H1 (cell line): ENCODE measurements at regions not wholly inside any gene's neighbourhood (a gene's known extent, or its start where the extent isn't known, plus 50 kb on each side); places are given as distances from the start of the nearest gene placed in this dataset.
A peak's percentile ranks its signal among the peaks of the same experiment; 100 is the strongest.

Experiments used
- CTCF ChIA-PET: fragments of 300-600 bp; sonication (Branson Sonifier 250); formaldehyde crosslinking; loops from one replicate; lab custom pipeline; 2021; ENCODE audit not compliant: partially characterized antibody; lab: Charles Lee
- POLR2A ChIA-PET: fragments of 300-600 bp; sonication (Branson Sonifier 250); formaldehyde crosslinking; loops from one replicate; lab custom pipeline; 2021; ENCODE audit warnings: inconsistent platforms; ENCODE audit not compliant: partially characterized antibody; lab: Charles Lee
- DNase-seq, 2 experiments: peaks; one replicate each; pipeline versions ENCODE4 v3.0.0 to v3.0.0-alpha.2; 2010 to 2022; ENCODE audit warnings: low spot score in 2 of 2, low read depth in 1 of 2, mixed read lengths in 1 of 2
- FAIRE-seq: peaks from 2 replicates; lab custom pipeline; 2011; peaks lifted over from hg19 to GRCh38; lab: Jason Lieb, UNC
- H2AFZ ChIP-seq: 2 replicates; pipeline ENCODE4 v1.8.1; 2012; ENCODE audit warnings: low read length, inconsistent platforms
- H2AK5ac ChIP-seq: 2 replicates; pipeline ENCODE4 v1.6.1; 2013; ENCODE audit warnings: low read depth, low read length
- H2BK120ac ChIP-seq: replicated peaks from 2 replicates; pipeline ENCODE3; 2013; ENCODE audit warnings: low read depth, low read length, inconsistent platforms
- H2BK12ac ChIP-seq: 2 replicates; pipeline ENCODE4 v1.6.1; 2013; ENCODE audit warnings: low read depth, low read length
- H2BK15ac ChIP-seq: 2 replicates; pipeline ENCODE4 v1.6.1; 2013; ENCODE audit warnings: low read length
- H2BK20ac ChIP-seq: 2 replicates; pipeline ENCODE4 v1.6.1; 2013; ENCODE audit warnings: low read length
- H2BK5ac ChIP-seq: 2 replicates; pipeline ENCODE4 v1.6.1; 2013; ENCODE audit warnings: low read depth, low read length
- H3K14ac ChIP-seq: 2 replicates; pipeline ENCODE4 v1.6.1; 2013; ENCODE audit warnings: inconsistent platforms; ENCODE audit not compliant: insufficient read length
- H3K18ac ChIP-seq: 2 replicates; pipeline ENCODE4 v1.6.1; 2013; ENCODE audit warnings: low read length; ENCODE audit errors: extremely low read depth
- H3K23ac ChIP-seq: 2 replicates; pipeline ENCODE4 v1.6.1; 2013; ENCODE audit warnings: inconsistent platforms; ENCODE audit not compliant: insufficient read length
- H3K23me2 ChIP-seq: 2 replicates; pipeline ENCODE4 v1.6.1; 2013; ENCODE audit warnings: low read depth, low read length
- H3K27ac ChIP-seq: 2 replicates; pipeline ENCODE4 v1.6.1; 2011; ENCODE audit warnings: low read depth, low read length, inconsistent platforms
- H3K27me3 ChIP-seq, 4 experiments: replicated peaks in 1 of 4; 1 replicate in 1 of 4; 2 replicates in 3 of 4; pipeline versions ENCODE4 v1.6.1 to v1.8.1; 2011 to 2013; ENCODE audit warnings: low read length in 3 of 4, mild to moderate bottlenecking in 3 of 4, inconsistent platforms in 2 of 4, mixed read lengths in 2 of 4, moderate library complexity in 1 of 4; ENCODE audit not compliant: control insufficient read depth in 3 of 4, insufficient read depth in 3 of 4; ENCODE audit errors: extremely low read depth in 1 of 4
- H3K36me3 ChIP-seq, 4 experiments: 2 replicates each; pipeline versions ENCODE4 v1.6.1 to v1.8.1; 2011 to 2013; ENCODE audit warnings: mild to moderate bottlenecking in 4 of 4, low read length in 3 of 4, moderate library complexity in 2 of 4, control low read depth in 1 of 4, inconsistent platforms in 1 of 4; ENCODE audit not compliant: insufficient read depth in 4 of 4, control insufficient read depth in 2 of 4
- H3K4ac ChIP-seq: replicated peaks from 2 replicates; pipeline ENCODE3; 2013; ENCODE audit warnings: low read length, low read depth, mixed read lengths, inconsistent platforms; ENCODE audit not compliant: insufficient read length
- H3K4me1 ChIP-seq, 4 experiments: replicated peaks in 1 of 4; 1 replicate in 1 of 4; 2 replicates in 3 of 4; pipeline versions ENCODE4 v1.6.1 to v1.8.1; 2011 to 2013; ENCODE audit warnings: low read length in 3 of 4, inconsistent platforms in 2 of 4, mixed read lengths in 1 of 4; ENCODE audit not compliant: insufficient read depth in 4 of 4, control insufficient read depth in 3 of 4
- H3K4me2 ChIP-seq, 2 experiments: 2 replicates each; pipeline versions ENCODE4 v1.6.1 to v1.8.1; 2011 to 2013; ENCODE audit warnings: low read depth in 2 of 2, low read length in 2 of 2, control low read depth in 1 of 2, inconsistent platforms in 1 of 2, mild to moderate bottlenecking in 1 of 2; ENCODE audit not compliant: insufficient read depth in 1 of 2
- H3K4me3 ChIP-seq, 4 experiments: fragments of 200-600, 300-600 bp in 1 of 4; sonication (generic), shearing (Covaris generic), sonication (Bioruptor Twin) in 1 of 4; 2 replicates each; pipeline versions ENCODE4 v1.5.1 to v1.8.1; 2011 to 2016; ENCODE audit warnings: low read length in 4 of 4, low read depth in 3 of 4, control low read depth in 2 of 4, inconsistent platforms in 2 of 4, mild to moderate bottlenecking in 2 of 4, mixed read lengths in 1 of 4, moderate library complexity in 1 of 4; ENCODE audit not compliant: insufficient read depth in 2 of 4; ENCODE audit errors: extremely low read depth in 1 of 4
- H3K56ac ChIP-seq: replicated peaks from 2 replicates; pipeline ENCODE3; 2013; ENCODE audit warnings: low read depth, mild to moderate bottlenecking, mixed read lengths, low read length, inconsistent platforms; ENCODE audit not compliant: insufficient read length
- H3K79me1 ChIP-seq: 2 replicates; pipeline ENCODE4 v1.6.1; 2013; ENCODE audit warnings: low read depth, low read length, control low read depth
- H3K79me2 ChIP-seq, 2 experiments: 2 replicates each; pipeline versions ENCODE4 v1.6.1 to v1.8.1; 2012 to 2013; ENCODE audit warnings: low read length in 2 of 2, mild to moderate bottlenecking in 2 of 2, inconsistent platforms in 1 of 2; ENCODE audit not compliant: insufficient read depth in 2 of 2, control insufficient read depth in 1 of 2
- H3K9ac ChIP-seq, 4 experiments: replicated peaks in 1 of 4; 1 replicate in 1 of 4; 2 replicates in 3 of 4; pipeline versions ENCODE4 v1.6.1 to v1.8.1; 2011 to 2013; ENCODE audit warnings: low read depth in 3 of 4, low read length in 3 of 4, control low read depth in 2 of 4, mild to moderate bottlenecking in 2 of 4, moderate library complexity in 2 of 4, inconsistent platforms in 1 of 4; ENCODE audit errors: extremely low read depth in 1 of 4
- H3K9me3 ChIP-seq, 2 experiments: 2 replicates each; pipeline versions ENCODE4 v1.6.1 to v1.8.1; 2012 to 2013; ENCODE audit warnings: mild to moderate bottlenecking in 2 of 2, moderate library complexity in 2 of 2, control low read depth in 1 of 2, inconsistent platforms in 1 of 2, low read depth in 1 of 2, low read length in 1 of 2, mixed read lengths in 1 of 2; ENCODE audit not compliant: insufficient read depth in 2 of 2
- H4K20me1 ChIP-seq, 2 experiments: replicated peaks in 1 of 2; 2 replicates each; pipeline versions ENCODE3 to v1.8.1; 2011 to 2013; ENCODE audit warnings: inconsistent platforms in 2 of 2, low read length in 2 of 2, mild to moderate bottlenecking in 1 of 2; ENCODE audit not compliant: insufficient read depth in 2 of 2, control insufficient read depth in 1 of 2
- H4K5ac ChIP-seq: 2 replicates; pipeline ENCODE4 v1.6.1; 2013; ENCODE audit warnings: low read length, low read depth, mixed read lengths, inconsistent platforms; ENCODE audit not compliant: insufficient read length
- H4K8ac ChIP-seq: 2 replicates; pipeline ENCODE4 v1.8.0; 2013; ENCODE audit warnings: mild to moderate bottlenecking, moderate library complexity, low read length, inconsistent platforms; ENCODE audit not compliant: insufficient read depth; ENCODE audit errors: extremely low read depth
- H4K91ac ChIP-seq: replicated peaks from 2 replicates; pipeline ENCODE3; 2013; ENCODE audit warnings: low read length, mixed read lengths, inconsistent platforms; ENCODE audit not compliant: insufficient read length
- ASH2L ChIP-seq: fragments of 200-600, 300-600 bp; sonication (generic); IDR thresholded peaks from one replicate; pipeline ENCODE4 v1.7.1; 2017; ENCODE audit warnings: low read length
- CHD1 ChIP-seq: IDR thresholded peaks from 2 replicates; pipeline ENCODE4 v1.6.1; 2012; ENCODE audit warnings: low read depth, low read length, improper control_type of control experiment
- CTCF ChIP-seq, 3 experiments: IDR thresholded peaks; 1 replicate in 2 of 3; 2 replicates in 1 of 3; pipeline versions ENCODE4 v1.5.1 to v1.6.1; 2011; ENCODE audit warnings: low read length in 3 of 3, mild to moderate bottlenecking in 3 of 3, inconsistent platforms in 2 of 3, low read depth in 1 of 3, moderate library complexity in 1 of 3; ENCODE audit not compliant: insufficient read depth in 1 of 3; ENCODE audit errors: control extremely low read depth in 1 of 3
- GABPA ChIP-seq: IDR thresholded peaks from 2 replicates; pipeline ENCODE4 v1.6.1; 2011; ENCODE audit warnings: mild to moderate bottlenecking, low read length, moderate library complexity, borderline replicate concordance; ENCODE audit not compliant: insufficient read depth
- GTF2F1 ChIP-seq: IDR thresholded peaks from 2 replicates; pipeline ENCODE4 v1.6.1; 2012; ENCODE audit warnings: low read depth, low read length, improper control_type of control experiment, borderline replicate concordance
- KDM4A ChIP-seq: IDR thresholded peaks from one replicate; pipeline ENCODE4 v1.7.1; 2012; ENCODE audit warnings: low read depth, mild to moderate bottlenecking, moderate library complexity, low read length, inconsistent platforms; ENCODE audit not compliant: severe bottlenecking
- KDM5A ChIP-seq: fragments of 200-600 bp; IDR thresholded peaks from 2 replicates; pipeline ENCODE4 v1.7.1; 2012; ENCODE audit warnings: mild to moderate bottlenecking, low read length, inconsistent platforms, mixed read lengths
- POLR2A ChIP-seq, 2 experiments: IDR thresholded peaks; 1 replicate in 1 of 2; 2 replicates in 1 of 2; pipeline ENCODE4 v1.6.1; 2011; ENCODE audit warnings: low read depth in 2 of 2, low read length in 2 of 2, mild to moderate bottlenecking in 2 of 2; ENCODE audit errors: control extremely low read depth in 1 of 2
- RXRA ChIP-seq: IDR thresholded peaks from 2 replicates; pipeline ENCODE4 v1.6.1; 2011; ENCODE audit warnings: low read depth, mild to moderate bottlenecking, low read length, moderate library complexity; ENCODE audit not compliant: insufficient read depth
- SIN3A ChIP-seq, 2 experiments: IDR thresholded peaks in 1 of 2; conservative IDR thresholded peaks in 1 of 2; 2 replicates each; pipeline ENCODE4 v1.6.1; 2011 to 2012; ENCODE audit warnings: low read length in 2 of 2, improper control_type of control experiment in 1 of 2, low read depth in 1 of 2, mild to moderate bottlenecking in 1 of 2
- SUZ12 ChIP-seq: fragments of 200-600 bp; sonication (generic); IDR thresholded peaks from 2 replicates; pipeline ENCODE4 v1.6.1; 2012; ENCODE audit warnings: mild to moderate bottlenecking, inconsistent platforms, low read length, moderate library complexity, mixed read lengths
- TAF1 ChIP-seq: IDR thresholded peaks from 2 replicates; pipeline ENCODE4 v1.6.1; 2011; ENCODE audit warnings: mild to moderate bottlenecking, low read depth, low read length
- TAF7 ChIP-seq: optimal IDR thresholded peaks from 2 replicates; pipeline ENCODE3; 2011; ENCODE audit warnings: low read depth, mild to moderate bottlenecking, inconsistent platforms, low read length, moderate library complexity, borderline replicate concordance
- WGBS, 2 experiments: shearing (Covaris generic) in 1 of 2; methylation state at CpG; one replicate each; pipeline versions ENCODE4 v1.1.6 to v1.1.7; 2013 to 2015; ENCODE audit warnings: low lambda C conversion rate in 2 of 2, mixed read lengths in 2 of 2, inconsistent platforms in 1 of 2, low coverage in 1 of 2, missing lambda C conversion rate in 1 of 2; ENCODE audit not compliant: insufficient replicate concordance in 2 of 2, insufficient coverage in 1 of 2, insufficient read length in 1 of 2; ENCODE audit errors: extremely low coverage in 1 of 2, missing lambda C conversion rate in 1 of 2; 5-methylcytosine and 5-hydroxymethylcytosine counted together

DNA sequence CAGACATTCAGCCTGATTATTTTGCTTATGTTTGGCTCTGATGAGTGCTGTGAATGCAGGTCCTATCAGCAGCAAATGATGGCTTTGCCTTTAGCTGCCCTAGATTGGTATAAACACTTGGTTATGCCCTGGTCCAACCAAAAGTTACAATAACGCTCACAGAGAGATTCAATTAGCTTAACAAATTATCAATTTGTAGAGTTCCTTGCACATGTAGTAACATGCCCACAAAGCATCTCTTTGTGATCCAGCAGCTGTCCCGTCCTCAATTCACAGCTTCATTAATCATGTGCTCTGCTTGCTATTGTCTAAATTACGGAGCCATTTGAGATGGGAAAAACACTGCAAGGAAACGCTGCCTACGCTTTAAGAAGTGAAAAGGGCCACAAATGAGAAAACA is 457.9 kb downstream of the HDGFL1 start:
- ChIA-PET POLR2A (no interaction called here), CTCF (no interaction called here)
- Histone ChIP-seq H2AK5ac (no peak overlapping the region), H3K4me2 (no peak overlapping the region), H3K18ac (no peak overlapping the region), H3K27ac (no peak overlapping the region), H3K56ac (no peak overlapping the region), H3K27me3 (no peaks in the 10 kb centered on the region), H3K36me3 (no peaks in the 10 kb centered on the region), H3K9me3 (peaks cover 0 to 2% of the 10 kb centered on the region in 2 experiments; a peak in 1 of 4 replicates), H2BK12ac (no peak overlapping the region), H2BK120ac (no peak overlapping the region), H3K4me1 (peaks cover 0 to 2% (median 0%) of the 10 kb centered on the region in 4 experiments; a peak in 1 of 7 replicates), H3K4ac (no peak overlapping the region), H2BK20ac (no peak overlapping the region), H4K20me1 (no peaks in the 10 kb centered on the region), H3K9ac (no peak overlapping the region), H4K91ac (no peak overlapping the region), H3K4me3 (no peak overlapping the region), H3K23ac (no peak overlapping the region), H3K79me1 (no peaks in the 10 kb centered on the region), H2AFZ (peak overlapping the region; percentile 89), H2BK15ac (no peak overlapping the region), H3K23me2 (no peaks in the 10 kb centered on the region), H3K14ac (no peak overlapping the region), H2BK5ac (no peak overlapping the region), H4K8ac (no peak overlapping the region), H4K5ac (no peak overlapping the region), H3K79me2 (no peaks in the 10 kb centered on the region)
- DNase-seq (no peak), FAIRE-seq (no peak)
- WGBS, 2 experiments = 95% methylated on average over 5 of the region's 5 CpGs; no CpG with 5 or more reads in 1 of the 2 experiments
- TF ChIP-seq TAF1 (no peak), GABPA (no peak), ASH2L (no peak), TAF7 (no peak), SUZ12 (no peak), KDM4A (no peak), POLR2A (IDR thresholded peaks at IDR 0.05; ENCODE audit: control extremely low read depth in 1 of 2, low read depth in 2 of 2, low read length in 2 of 2) (no peak), KDM5A (no peak), SIN3A (conservative IDR thresholded peaks at IDR 0.05 in 1 of 2, IDR thresholded peaks at IDR 0.05 in 1 of 2; ENCODE audit: low read depth in 1 of 2, low read length in 2 of 2) (no peak), CTCF (IDR thresholded peaks at IDR 0.05; ENCODE audit: control extremely low read depth in 1 of 3, insufficient read depth in 1 of 3, low read depth in 1 of 3, low read length in 3 of 3) (no peak), RXRA (no peak), CHD1 (no peak), GTF2F1 (no peak)
